Chondrocyte (in vitro differentiated cells): ENCODE measurements at regions not wholly inside any gene's neighbourhood (a gene's known extent, or its start where the extent isn't known, plus 50 kb on each side); places are given as distances from the start of the nearest gene placed in this dataset.

Experiments
- DNase-seq: peaks from one replicate; pipeline ENCODE4 v3.0.0; 2021; ENCODE audit warnings: mixed read lengths, low spot score
- H3K27ac Mint-ChIP-seq: one replicate; pipeline ENCODE4 v1.8.0; 2021; ENCODE audit warnings: mild to moderate bottlenecking, moderate library complexity, mixed read lengths; ENCODE audit not compliant: unreplicated experiment
- H3K27me3 Mint-ChIP-seq: 2 replicates; pipeline ENCODE4 v1.8.0; 2021; ENCODE audit warnings: low read depth, mixed read lengths
- H3K36me3 Mint-ChIP-seq: 2 replicates; pipeline ENCODE4 v1.8.0; 2021; ENCODE audit warnings: low read depth, mixed read lengths
- H3K4me1 Mint-ChIP-seq: 2 replicates; pipeline ENCODE4 v1.8.0; 2021; ENCODE audit warnings: low read depth, mild to moderate bottlenecking, mixed read lengths
- H3K4me3 Mint-ChIP-seq: one replicate; pipeline ENCODE4 v1.8.0; 2021; ENCODE audit warnings: mild to moderate bottlenecking, moderate library complexity, mixed read lengths; ENCODE audit not compliant: unreplicated experiment
- H3K9me3 Mint-ChIP-seq: 2 replicates; pipeline ENCODE4 v1.8.0; 2021; ENCODE audit warnings: low read depth, mixed read lengths
- TF ChIP-seq, protein P1 (sequence below): fragments of 200-600 bp; sonication (generic); IDR thresholded peaks from 2 replicates; pipeline ENCODE4 v1.5.0; 2021; ENCODE audit warnings: antibody characterized with exemption, mild to moderate bottlenecking, moderate library complexity

DNA sequence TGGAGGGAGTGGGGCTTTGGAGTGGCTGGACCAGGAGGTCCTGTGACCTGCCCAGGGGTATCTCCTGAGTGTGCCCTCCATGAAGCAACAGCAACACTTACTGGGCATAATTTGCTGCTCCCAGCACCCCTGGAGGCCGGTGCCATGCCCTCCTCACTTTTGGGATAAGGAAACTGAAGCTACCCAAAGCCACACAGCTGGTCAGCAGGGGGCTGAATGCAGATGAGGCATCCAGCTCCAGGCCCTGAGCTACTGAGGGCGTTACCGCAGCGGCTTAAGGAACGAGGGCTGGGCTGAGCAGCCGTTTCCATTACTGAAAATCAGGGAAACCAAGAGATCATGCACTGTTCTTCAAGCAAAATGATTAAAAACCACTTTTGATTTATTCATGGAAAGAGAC lies 408.9 kb downstream of the GLRX3 start:
- no peaks in the 10 kb centered on the region for H3K36me3 Mint-ChIP-seq
- DNase-seq = no peak
- H3K4me1 Mint-ChIP-seq = no peaks in the 10 kb centered on the region
- H3K4me3 Mint-ChIP-seq = no peak overlapping the region
- peaks cover 6% of the 10 kb centered on the region for H3K9me3 Mint-ChIP-seq
- TF ChIP-seq, protein P1, sequence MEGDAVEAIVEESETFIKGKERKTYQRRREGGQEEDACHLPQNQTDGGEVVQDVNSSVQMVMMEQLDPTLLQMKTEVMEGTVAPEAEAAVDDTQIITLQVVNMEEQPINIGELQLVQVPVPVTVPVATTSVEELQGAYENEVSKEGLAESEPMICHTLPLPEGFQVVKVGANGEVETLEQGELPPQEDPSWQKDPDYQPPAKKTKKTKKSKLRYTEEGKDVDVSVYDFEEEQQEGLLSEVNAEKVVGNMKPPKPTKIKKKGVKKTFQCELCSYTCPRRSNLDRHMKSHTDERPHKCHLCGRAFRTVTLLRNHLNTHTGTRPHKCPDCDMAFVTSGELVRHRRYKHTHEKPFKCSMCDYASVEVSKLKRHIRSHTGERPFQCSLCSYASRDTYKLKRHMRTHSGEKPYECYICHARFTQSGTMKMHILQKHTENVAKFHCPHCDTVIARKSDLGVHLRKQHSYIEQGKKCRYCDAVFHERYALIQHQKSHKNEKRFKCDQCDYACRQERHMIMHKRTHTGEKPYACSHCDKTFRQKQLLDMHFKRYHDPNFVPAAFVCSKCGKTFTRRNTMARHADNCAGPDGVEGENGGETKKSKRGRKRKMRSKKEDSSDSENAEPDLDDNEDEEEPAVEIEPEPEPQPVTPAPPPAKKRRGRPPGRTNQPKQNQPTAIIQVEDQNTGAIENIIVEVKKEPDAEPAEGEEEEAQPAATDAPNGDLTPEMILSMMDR = no peak
- H3K27me3 Mint-ChIP-seq = peaks cover 4% of the 10 kb centered on the region
- H3K27ac Mint-ChIP-seq = no peak overlapping the region

DNA sequence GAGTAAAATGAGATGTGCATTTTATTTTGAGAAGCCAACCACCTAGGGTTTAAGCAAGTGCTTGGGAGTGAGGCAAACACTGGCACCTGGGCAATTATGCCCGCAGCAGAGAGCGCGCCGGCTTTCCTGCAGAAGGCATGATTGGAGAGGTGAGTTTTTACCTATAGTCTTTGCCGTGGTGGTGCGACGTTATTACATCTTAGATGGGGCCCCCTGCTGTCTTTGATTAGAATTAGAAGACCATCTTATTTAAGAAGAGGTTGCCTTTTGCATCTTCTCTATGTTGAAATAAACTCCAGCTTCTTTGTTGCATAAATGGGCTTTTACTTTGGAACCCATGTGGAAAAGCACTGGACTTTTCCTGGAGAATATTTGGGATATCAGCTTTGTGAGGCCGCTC lies 409.5 kb downstream of the GLRX3 start:
- Mint-ChIP-seq H3K36me3 (no peaks in the 10 kb centered on the region), H3K4me1 (no peaks in the 10 kb centered on the region), H3K27ac (no peak overlapping the region), H3K27me3 (peaks cover 4% of the 10 kb centered on the region), H3K9me3 (peaks cover 6% of the 10 kb centered on the region), H3K4me3 (no peak overlapping the region)
- TF ChIP-seq, protein P1 = no peak
- no peak for DNase-seq

DNA sequence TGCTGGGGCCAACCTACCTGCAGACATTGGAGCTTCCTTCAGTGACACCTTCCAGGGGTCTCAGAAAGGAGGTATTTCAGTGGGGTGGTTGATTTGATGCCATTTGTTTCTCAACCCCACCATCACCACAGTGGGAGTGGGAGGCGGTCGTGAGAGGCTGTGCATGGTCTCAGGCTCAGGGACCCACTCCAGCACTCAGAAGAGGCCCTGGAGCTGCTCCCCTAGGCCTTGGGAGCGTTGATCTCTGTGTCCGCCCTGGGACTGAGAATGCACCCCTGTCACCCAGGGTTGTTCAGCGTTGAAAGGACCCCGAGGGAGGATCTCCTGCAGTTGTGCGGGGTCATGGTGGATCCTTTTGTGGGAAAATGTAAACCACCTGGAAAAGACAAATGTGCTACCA lies 410.6 kb downstream of the GLRX3 start:
- Mint-ChIP-seq H3K27me3 (peaks cover 4% of the 10 kb centered on the region), H3K36me3 (no peaks in the 10 kb centered on the region), H3K9me3 (peaks cover 8% of the 10 kb centered on the region), H3K4me1 (no peaks in the 10 kb centered on the region), H3K4me3 (no peak overlapping the region), H3K27ac (no peak overlapping the region)
- TF ChIP-seq, protein P1 = no peak
- DNase-seq = no peak

DNA sequence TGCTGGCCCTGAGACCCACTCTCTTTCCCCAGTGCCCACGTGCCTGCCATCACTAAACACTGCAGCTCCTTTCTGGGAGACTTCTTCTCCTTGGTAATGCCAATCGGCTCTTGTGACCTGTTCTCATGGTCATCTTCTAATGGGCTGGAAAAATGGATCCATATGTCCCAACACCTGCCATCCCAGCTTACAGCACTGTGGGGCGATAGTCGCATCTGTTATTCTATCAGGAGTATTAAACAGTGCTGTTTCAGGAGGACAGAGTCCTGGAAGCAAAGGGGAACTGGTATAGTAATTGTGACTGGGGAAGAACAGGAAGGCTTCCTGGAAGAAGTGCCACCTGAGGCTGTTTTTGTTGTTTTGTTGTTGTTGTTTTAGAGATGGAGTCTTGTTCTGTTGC lies 411.2 kb downstream of the GLRX3 start:
- peaks cover 4% of the 10 kb centered on the region for H3K27me3 Mint-ChIP-seq
- peaks cover 10% of the 10 kb centered on the region for H3K9me3 Mint-ChIP-seq
- no peaks in the 10 kb centered on the region for H3K36me3 Mint-ChIP-seq
- TF ChIP-seq, protein P1 = no peak
- H3K4me3 Mint-ChIP-seq = no peak overlapping the region
- no peak overlapping the region for H3K27ac Mint-ChIP-seq
- no peak for DNase-seq
- H3K4me1 Mint-ChIP-seq = no peaks in the 10 kb centered on the region

DNA sequence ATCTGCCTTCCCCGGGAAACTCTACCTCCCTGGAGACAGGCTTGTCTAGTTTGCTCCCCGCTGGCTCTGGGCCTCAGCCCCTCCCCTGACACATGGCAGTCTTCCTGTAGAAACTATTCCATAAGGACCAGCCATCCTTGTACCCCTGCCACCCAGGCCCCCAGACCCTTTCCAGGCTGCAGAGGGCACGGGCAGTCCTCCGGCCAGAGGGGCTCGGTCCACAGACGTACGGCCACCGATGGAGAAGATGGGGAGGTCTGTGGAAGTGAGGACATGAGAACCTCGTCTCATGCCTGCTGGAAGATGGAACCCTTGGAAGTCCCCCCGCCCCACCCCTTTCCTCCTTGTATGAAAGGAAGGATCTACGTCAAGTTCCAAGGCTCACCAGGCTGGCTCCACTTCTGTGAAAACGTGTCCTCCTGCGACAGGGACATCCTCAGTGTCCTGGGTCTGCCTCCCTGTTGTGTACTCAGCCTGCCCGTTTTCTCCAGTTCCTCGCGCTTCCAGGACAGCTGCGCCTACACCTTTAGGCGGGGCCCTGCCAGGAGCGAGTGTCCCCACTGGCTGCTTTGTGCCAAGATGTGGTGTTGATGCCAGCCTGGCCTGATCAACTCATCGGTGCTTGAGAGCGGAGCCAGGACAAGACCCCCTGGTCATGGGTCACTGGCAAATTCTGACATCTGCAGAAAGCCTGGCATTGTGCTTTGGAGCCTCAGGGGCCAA lies 414.9 kb downstream of the GLRX3 start:
- no peak for DNase-seq
- no peaks in the 10 kb centered on the region for H3K36me3 Mint-ChIP-seq
- no peak overlapping the region for H3K4me3 Mint-ChIP-seq
- H3K27ac Mint-ChIP-seq = no peak overlapping the region
- peaks cover 4% of the 10 kb centered on the region for H3K27me3 Mint-ChIP-seq
- peaks cover 20% of the 10 kb centered on the region for H3K9me3 Mint-ChIP-seq
- H3K4me1 Mint-ChIP-seq = no peaks in the 10 kb centered on the region
- TF ChIP-seq, protein P1 = no peak
